A549 (cell line): ENCODE measurements at regions not wholly inside any gene's neighbourhood (a gene's known extent, or its start where the extent isn't known, plus 50 kb on each side); places are given as distances from the start of the nearest gene placed in this dataset.
A peak's percentile ranks its signal among the peaks of the same experiment; 100 is the strongest.

Source experiments
- CBX8 ChIP-seq: fragments of 200-600 bp; sonication (generic); IDR thresholded peaks from 2 replicates; pipeline ENCODE4 v1.6.1; 2016
- CHD4 ChIP-seq: fragments of 200-600 bp; sonication (generic); IDR thresholded peaks from 2 replicates; pipeline ENCODE4 v1.6.1; 2016; ENCODE audit warnings: antibody characterized with exemption, mild to moderate bottlenecking, borderline replicate concordance
- ESRRA ChIP-seq: fragments of 150-350 bp; IDR thresholded peaks from 2 replicates; pipeline ENCODE4 v1.6.1; 2014; ENCODE audit warnings: mild to moderate bottlenecking, low read length, borderline replicate concordance
- KDM1A ChIP-seq: fragments of 200-600 bp; sonication (generic); IDR thresholded peaks from 2 replicates; pipeline ENCODE4 v1.6.1; 2016; ENCODE audit warnings: low read depth, mild to moderate bottlenecking
- MAZ ChIP-seq: fragments of 150-350 bp; IDR thresholded peaks from 2 replicates; pipeline ENCODE4 v1.6.1; 2014; ENCODE audit warnings: antibody characterized with exemption, low read depth, low read length, borderline replicate concordance
- POLR2A ChIP-seq: IDR thresholded peaks from 2 replicates; pipeline ENCODE4 v1.6.1; 2012; ENCODE audit warnings: mild to moderate bottlenecking, low read length
- RAD21 ChIP-seq, 2 experiments: fragments of >200 bp in 1 of 2; sonication (Bioruptor Twin) in 1 of 2; formaldehyde crosslinking in 1 of 2; IDR thresholded peaks in 1 of 2; conservative IDR thresholded peaks in 1 of 2; 2 replicates in 1 of 2; 3 replicates in 1 of 2; pipeline ENCODE4 v1.6.1; 2012 to 2018; ENCODE audit warnings: inconsistent platforms in 1 of 2
- ZFP36 ChIP-seq: fragments of 450-650 bp; IDR thresholded peaks from 2 replicates; pipeline ENCODE4 v1.6.1; 2014; ENCODE audit warnings: borderline replicate concordance; ENCODE audit not compliant: partially characterized antibody
- TF ChIP-seq, protein P1 (sequence below): fragments of >200 bp; sonication (Bioruptor Twin); formaldehyde crosslinking; IDR thresholded peaks from 3 replicates; pipeline ENCODE4 v1.5.1; 2016

DNA sequence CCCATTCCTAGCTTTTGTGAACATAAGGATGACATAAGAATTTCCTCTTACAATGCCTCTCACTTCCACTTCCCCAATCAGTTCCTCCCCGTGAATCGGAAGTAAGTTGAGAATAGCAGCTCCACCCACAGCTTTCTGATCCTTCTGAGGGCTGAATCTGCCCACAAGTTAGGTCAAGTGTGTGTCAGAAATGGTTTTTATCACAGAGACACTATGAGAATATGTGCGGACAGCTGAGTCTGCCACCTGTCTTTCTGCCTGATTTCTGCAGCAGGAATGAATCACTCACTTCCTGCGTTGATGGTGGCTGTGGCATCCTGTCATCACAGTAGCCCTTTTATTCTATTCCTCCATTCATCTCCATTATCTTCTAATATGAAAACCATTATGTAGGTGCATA lies 70.2 kb downstream of the RIN2 start:
- TF ChIP-seq, protein P1, sequence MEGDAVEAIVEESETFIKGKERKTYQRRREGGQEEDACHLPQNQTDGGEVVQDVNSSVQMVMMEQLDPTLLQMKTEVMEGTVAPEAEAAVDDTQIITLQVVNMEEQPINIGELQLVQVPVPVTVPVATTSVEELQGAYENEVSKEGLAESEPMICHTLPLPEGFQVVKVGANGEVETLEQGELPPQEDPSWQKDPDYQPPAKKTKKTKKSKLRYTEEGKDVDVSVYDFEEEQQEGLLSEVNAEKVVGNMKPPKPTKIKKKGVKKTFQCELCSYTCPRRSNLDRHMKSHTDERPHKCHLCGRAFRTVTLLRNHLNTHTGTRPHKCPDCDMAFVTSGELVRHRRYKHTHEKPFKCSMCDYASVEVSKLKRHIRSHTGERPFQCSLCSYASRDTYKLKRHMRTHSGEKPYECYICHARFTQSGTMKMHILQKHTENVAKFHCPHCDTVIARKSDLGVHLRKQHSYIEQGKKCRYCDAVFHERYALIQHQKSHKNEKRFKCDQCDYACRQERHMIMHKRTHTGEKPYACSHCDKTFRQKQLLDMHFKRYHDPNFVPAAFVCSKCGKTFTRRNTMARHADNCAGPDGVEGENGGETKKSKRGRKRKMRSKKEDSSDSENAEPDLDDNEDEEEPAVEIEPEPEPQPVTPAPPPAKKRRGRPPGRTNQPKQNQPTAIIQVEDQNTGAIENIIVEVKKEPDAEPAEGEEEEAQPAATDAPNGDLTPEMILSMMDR, result peak; percentile 56
- TF ChIP-seq ZFP36, result no peak
- TF ChIP-seq KDM1A, result no peak
- TF ChIP-seq POLR2A, result no peak
- TF ChIP-seq RAD21 (conservative IDR thresholded peaks at IDR 0.05 in 1 of 2, IDR thresholded peaks at IDR 0.05 in 1 of 2), result peak; percentile 45 to 53; a peak in 2 of 5 replicates
- TF ChIP-seq CHD4, result no peak
- TF ChIP-seq ESRRA, result no peak
- no peak for TF ChIP-seq MAZ
- no peak for TF ChIP-seq CBX8
